ENCODE measurements at regions not wholly inside any gene's neighbourhood (a gene's known extent, or its start where the extent isn't known, plus 50 kb on each side); places are given as distances from the start of the nearest gene placed in this dataset.
A peak's percentile ranks its signal among the peaks of the same experiment; 100 is the strongest.

DNA sequence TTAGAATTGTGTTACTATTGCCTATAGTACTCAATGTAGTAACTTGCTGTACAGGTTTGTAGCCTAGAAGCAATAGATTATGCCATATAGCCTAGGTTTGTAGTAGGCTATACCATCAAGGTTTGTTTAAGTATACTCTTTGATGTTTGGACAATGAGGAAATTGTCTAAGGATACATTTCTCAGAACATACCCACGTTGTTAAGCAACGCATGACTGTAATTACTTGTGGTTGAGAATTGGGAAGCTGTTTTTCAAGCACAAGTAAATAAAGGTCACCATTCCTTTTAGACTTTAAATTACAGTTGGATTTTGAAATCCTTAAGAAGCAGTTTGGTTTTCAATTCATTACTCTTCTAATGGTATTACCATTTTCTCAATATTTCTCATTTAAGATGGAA is 89.8 kb upstream of the KCNH7 start:
- no peak for DNase-seq

- no peak for DNase-seq
These were observed 88.3 kb upstream of the KCNH7 start for GRCh38 chr2:162926907-162927306.

DNA sequence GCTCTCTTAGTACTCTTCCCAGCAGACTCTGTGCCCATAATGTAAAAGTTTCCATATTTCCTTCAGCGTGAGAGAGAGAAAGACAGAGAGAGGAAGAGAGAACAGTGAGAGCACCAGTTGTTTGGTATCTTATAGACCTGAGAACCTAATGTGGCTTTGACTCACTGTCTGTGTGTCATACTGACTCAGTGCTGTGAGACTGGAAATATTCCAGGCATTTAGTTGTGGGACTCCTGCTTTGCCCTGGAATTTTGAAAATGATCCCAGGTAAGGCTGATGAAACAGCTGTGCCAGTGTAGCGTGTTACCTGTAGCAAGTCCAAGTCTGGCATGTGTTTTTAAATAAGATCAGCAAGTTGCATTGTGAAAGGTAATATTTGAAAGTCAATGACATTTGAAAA is 87.9 kb upstream of the KCNH7 start:
- DNase-seq = no peak

- DNase-seq = no peak
These were observed 87.0 kb upstream of the KCNH7 start for GRCh38 chr2:162925595-162925994.

- DNase-seq = no peak
These were observed 80.5 kb upstream of the KCNH7 start for GRCh38 chr2:162919111-162919510.

DNA sequence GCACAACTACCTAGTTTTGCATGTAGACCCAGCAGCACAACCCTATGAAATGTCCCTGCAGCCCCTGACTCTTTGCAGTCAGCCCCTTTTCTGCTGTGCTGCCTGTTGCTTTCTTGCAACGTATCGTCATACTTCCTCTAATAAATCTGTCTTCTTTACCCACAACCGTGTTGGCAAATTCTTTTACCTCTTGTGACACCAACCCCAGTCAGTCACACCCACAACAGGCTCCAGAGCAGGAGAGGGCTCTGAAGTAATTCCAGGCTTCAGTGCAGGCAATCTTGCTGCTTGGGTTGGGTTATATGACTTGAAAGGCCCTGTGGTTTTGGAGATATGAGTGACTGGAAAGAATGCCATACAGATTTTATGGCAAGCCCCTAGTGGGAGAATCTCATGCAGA is 79.1 kb upstream of the KCNH7 start:
- no peak for DNase-seq

GRCh38 chr2:162916286-162916801 is 77.8 kb upstream of the KCNH7 start:
- DNase-seq = no peak

GRCh38 chr2:162915858-162916257 is 77.3 kb upstream of the KCNH7 start:
- no peak for DNase-seq

GRCh38 chr2:162914161-162914560 is 75.6 kb upstream of the KCNH7 start:
- no peak for DNase-seq

GRCh38 chr2:162912787-162913186 is 74.2 kb upstream of the KCNH7 start:
- no peak for DNase-seq

DNA sequence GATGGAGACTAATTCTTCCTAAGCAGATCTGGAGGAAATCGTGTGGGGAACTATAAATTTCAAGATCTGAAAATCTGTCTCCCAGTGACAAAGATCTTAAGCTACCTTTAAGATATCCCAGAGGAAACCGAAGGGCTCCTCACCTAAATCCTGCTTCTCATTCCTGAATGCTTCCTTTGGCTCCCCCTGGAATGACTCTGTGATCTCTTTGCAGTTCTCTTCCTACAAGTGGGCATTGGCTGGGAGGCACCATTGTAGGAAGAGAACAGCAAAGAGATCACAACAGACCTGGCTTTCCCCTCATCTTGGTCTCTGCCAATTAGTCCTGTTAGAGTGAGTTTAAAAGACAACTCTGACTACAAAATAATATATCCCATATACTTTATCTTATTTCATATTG is 70.0 kb upstream of the KCNH7 start:
- no peak for DNase-seq

DNA sequence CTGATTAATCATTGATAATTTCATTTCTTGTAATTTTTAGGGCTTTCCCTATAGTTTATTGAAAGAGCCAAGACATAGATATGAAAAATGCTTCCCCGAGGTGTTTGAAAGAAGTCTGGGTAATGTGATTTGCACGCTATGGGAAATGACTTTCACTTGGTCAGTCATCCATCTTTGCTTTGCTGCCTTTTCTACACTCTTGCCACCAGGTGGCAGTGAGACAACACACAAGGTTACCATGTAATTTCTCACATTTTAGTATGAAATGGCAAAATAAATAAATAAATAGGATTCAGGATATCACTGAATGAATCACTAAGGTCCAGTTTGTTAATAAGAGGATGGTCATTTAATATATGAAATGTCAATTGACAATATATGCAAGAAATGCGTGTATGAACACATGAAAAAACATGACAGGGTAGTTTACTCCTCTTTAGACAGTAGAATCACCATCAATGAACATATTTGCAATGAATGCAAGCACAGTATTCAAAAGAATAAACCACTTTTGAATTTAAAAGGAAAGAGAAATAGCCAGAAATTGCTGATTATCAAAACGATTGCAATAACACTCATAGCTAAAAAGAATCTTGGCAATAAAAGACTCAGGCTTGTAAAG is 52.2 kb upstream of the KCNH7 start:
- DNase-seq = peak; percentile 55

GRCh38 chr2:162888652-162889051 is 50.1 kb upstream of the KCNH7 start:
- no peak for DNase-seq
